MV-4-11 (cell line): ENCODE measurements at regions not wholly inside any gene's neighbourhood (a gene's known extent, or its start where the extent isn't known, plus 50 kb on each side); places are given as distances from the start of the nearest gene placed in this dataset.

ENCODE experiments used
- DNase-seq: peaks from one replicate; lab custom pipeline; 2025; lab: John Stamatoyannopoulos, UW

DNA sequence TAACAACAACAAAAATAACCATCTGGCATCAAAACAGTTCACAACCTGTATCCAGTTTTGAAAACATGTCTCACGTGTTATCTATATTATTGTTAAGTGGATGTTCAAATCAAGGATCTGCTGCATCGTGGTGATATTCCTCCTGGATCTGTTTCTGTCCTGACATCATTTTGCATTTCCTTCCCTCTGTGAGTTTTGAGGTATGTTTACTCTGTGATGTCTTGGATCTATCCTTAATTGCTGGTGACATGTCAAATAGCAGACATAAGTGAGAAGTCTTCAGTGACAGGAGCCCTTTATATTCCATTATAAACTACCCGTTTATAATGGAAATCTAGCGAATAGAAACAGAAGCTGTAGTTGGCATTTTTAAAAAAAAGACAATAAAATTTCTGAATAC, 381.8 kb upstream of the NOX3 start:
- DNase-seq = no peak

DNA sequence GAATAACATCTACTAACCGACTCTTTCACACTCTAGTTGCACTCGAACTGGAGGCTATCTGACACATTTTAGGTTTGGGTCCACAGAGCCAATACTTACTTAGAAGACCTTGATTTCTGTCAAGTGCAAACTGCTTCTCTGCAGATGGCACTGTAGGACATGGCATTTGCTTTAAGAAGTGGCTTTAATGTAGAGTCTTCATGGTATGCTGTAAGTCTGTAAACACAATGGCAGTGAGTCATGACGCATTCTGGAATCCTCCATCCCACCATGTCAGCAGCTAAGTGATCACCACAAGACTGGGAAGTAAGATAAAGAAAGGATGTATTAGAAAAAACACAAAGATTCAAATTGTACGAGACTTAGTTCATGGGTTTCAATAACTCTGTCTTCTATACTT, 377.0 kb upstream of the NOX3 start:
- peak; percentile 3 for DNase-seq

DNA sequence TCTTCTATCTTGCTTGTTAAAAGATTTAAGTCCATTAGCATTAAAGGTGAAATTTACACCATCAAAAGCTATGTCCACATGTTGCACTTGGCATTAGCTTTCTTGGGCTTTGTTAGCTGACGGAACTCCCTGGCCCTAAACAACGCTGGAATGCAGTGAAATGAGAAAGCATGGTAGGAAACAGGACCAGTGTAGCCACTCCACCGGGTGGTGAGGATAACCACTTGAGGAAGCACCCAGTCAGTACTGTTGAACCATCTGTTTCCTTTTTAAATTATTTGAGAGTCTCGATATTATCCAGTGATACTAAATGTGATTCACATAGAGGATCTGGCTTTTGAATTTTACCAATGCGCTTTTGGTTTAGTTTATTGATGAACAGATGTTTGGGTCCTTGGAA, 374.9 kb upstream of the NOX3 start:
- DNase-seq = no peak

DNA sequence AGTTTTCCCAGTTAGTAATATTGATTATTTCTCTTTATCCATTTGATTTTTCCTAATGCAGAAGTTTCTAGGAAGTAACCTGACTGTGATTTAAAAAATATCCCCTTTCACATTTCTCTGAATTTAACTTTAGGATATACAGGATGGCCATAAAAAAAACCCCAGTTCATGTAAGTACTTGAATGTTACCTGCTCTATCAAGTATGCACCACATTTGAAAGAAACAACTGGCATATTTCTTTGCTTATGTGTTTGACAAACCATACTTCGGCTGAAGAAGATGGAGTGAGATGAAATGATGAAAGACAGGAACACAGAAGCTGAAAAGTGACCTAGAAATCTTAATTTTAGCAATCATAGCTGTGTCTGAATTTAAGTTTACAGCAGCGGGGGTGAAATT, 374.0 kb upstream of the NOX3 start:
- DNase-seq = no peak

DNA sequence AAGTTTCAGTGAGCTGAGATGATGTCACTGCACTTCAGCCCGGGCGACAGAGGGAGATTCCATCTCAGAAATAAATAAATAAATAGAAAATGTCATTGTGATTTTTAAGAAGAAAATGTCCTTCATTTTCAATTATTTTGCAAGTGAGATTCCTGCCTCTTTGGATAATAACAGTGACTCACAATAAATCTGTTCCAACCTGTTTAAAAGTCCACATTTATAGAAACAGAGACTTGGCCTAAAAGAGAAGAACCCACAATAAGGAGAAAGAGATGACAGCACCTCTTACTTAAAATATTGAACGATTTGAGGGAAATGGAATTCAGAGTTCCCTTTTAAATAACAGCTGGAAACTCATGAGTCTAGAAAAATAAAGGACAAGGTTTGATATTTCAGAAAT, 373.4 kb upstream of the NOX3 start:
- DNase-seq = no peak

DNA sequence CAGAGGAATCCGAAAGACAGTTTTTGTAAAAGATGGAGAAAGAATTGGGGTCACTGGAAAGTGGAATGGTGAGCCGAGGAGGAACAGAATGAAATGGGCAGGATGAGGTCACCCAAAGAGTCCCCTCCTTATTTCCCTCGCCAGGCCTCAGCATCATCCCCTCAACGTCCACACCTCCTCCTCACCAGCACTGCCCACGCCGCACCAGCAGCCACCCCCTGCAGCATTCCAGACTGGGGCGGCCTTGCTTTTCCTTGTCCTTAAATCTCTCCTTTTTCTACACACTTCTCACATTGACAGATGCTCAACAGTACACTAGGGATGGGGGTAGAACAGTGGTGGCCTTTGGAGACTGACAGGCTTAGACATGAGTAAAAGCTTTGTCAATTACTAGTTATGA, 363.1 kb upstream of the NOX3 start:
- no peak for DNase-seq

DNA sequence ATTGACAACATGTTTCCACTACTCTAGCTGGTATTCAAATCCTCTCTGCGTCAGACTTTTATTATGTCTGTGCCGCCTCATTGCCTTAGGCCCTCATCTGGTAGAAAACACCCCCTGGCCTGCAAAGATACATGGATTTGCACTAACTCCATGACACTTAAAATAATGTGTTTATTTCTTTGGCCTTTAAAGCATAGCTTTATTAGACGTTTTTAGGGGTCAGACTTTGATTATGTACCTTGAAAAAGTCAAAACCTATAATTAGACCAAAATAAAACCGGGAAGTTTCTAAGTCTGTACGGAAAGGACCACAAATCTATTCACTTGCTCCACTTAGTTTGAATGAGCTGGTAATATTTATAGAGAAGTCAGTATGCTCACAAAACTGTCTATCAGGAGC, 357.9 kb upstream of the NOX3 start:
- DNase-seq = no peak

DNA sequence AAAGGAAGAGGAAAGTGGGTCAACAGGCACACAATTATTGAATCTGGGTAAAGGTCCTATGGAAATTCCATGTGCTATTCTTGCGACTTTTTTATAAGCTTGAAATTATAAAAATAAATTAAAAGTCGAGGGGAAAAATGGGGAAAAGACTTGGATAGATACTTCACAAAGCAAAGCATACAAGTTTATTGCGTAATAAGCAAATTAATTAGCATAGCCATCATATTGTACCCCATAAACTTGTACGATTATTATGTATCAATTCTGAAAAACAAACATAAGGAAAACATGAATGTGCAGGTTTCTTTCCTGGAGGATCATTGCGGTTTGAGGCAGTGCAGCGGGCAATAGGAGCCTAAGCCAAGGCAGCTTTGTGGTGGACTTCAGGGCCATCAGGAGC, 351.6 kb upstream of the NOX3 start:
- DNase-seq = no peak

DNA sequence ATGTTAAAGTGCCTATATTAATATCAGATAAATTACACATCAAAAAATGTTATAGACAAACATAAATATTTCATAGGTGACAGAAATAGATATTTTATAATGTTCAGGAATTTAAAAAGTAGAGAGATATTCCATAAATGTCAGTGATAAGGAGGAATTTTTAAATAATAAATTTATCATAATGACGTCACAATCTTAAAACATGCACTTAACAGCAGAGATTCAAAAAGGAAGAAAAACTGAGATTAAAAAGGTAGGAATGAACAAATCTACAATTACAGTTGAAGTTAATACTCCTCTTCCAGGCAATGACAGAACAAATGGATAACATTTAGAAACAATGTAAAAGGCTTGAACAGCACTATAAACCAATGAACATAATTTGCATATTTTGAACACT, 345.4 kb upstream of the NOX3 start:
- no peak for DNase-seq

DNA sequence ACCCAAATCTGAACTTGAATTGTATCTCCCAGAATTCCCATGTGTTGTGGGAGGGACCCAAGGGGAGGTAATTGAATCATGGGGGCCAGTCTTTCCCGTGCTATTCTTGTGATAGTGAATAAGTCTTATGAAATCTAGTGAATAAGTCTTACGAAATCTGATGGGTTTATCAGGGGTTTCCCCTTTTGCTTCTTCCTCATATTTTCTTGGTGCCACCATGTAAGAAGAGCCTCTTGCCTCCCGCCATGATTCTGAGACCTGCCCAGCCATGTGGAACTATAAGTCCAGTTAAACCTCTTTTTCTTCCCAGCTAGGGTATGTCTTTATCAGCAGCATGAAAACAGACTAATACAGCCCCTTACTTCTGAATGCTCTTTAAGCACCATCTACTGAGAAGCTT, 343.2 kb upstream of the NOX3 start:
- peak; percentile 83 for DNase-seq

DNA sequence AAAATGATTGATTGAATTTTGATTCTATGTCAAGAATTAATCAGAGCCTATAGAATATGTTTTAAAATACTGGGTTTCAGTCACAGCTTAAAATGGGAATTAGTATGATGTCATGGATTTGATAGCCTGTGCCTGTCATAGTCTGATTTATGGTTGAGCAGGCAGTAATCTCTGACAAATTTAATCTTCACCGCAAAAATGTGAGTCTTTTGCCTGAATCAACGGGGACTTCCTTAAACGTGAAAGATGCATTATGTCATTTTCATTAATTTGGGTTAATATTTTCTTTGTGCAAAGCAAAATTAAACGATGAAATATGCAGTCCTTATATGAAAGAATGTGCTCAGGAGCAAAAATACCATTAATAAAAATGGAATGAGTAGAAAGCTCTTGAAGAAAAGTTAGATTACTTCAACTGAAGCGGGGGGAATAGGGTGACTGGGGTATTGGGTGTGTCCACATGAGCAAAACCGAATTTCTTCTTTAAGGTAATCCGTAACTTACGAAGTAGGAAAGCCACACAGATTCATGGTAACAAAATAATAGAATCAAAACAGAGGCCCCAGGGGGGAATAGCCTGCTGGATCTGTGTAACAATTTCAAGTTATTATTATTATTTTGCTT, 339.6 kb upstream of the NOX3 start:
- DNase-seq = peak; percentile 50

DNA sequence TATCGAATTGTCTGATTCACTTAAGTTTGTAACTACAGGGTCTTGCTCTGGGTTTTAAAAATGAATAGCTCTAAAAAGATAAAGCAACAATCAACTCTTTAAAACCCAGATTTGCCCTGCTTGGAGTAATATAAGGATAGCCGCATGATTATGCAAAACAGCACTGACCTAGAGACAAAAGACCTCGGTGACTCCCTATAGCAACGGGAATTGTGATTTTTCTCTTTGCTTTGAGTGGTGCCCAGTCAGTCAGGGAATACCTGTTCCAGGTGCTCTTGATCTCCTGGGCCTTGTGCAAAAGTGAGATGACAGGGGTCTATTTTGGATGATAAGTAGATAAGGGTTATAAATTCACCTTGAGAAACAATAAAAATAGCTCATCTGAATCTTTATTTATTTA, 336.3 kb upstream of the NOX3 start:
- no peak for DNase-seq

DNA sequence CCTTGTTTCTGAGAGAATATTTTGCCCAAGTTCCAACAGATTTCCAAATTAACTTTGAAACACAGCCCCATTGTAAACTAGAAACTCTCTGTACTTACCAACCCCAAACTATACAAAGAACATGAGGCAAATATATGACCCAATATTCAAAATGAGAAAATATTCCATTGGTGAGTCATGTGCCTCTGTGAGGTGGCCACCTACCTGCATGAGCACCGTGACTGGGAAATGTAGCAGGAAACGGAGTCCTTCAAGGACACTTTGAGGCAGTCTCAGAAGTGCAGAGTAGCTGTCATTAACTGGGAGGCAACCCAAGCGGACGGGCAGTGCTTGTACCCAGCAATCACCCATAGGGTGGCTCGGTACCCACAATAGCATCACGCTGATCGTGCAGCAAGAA, 335.5 kb upstream of the NOX3 start:
- no peak for DNase-seq

DNA sequence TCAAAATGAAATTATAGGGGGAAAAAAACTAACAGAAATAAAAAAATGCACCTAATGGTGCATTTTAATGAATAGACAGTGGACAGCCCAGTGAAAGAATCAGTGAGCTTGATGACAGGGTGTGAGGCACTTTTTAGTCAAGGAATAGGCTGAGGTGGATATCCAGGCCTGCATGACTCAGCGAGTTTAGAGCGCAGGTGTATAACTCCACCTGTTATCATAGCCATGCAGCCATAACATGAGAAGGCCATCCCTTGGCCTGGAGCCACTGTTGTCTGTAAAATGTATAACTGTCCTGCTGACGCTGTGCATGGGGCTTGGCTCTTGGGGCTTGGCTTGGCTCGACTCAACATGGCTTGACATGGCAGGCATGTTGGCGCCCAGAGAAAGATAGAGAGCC, 331.5 kb upstream of the NOX3 start:
- no peak for DNase-seq

DNA sequence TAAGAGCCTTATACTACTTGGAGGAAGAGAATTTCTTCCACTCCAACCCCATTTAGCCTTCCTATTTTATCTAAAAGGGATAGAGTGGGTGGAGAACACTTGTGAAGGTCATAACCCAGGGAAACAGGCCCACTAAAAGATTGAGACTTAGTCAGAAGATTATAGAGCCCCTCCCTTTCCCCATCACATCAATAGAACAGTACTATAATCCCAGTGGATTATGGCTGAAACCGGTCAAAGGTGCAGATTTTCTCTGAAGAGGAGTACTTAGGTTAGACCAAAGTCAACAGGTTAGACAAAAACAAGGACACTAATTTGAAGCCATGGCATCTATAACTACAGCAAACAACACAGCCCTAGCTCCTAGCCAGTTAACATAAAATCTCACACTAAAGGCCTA, 330.9 kb upstream of the NOX3 start:
- DNase-seq = no peak

DNA sequence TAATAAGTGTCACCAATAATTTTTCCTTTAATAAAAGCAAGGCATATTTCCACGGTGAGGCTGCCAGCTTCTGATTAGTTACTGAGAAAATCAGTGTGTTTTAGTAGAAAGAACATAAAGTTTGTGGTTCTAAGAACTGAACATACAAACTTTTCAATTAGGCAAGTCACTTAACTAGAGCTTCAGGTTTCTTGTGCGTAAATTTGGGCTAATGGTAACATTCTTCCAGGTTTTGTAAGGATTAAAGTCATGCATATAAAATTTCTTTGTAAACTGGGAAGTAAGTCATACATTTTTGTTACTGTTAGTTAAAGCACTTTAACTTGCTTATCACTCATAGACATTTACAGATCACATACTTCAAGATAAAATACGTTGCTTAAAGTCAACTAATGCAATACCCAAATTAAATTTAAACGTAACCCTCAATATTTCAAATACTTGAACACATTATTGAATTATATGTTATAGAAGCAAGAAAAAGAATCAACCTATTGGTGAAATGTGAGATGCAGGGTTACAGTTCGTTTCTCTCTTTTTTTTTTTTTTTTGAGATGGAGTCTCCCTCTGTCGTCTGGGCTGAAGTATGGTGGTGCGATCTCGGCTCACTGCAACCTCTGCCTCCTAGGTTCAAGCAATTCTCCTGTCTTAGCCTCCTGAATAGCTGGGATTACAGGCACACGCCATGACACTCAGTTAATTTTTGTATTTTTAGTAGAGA, 327.3 kb upstream of the NOX3 start:
- no peak for DNase-seq

DNA sequence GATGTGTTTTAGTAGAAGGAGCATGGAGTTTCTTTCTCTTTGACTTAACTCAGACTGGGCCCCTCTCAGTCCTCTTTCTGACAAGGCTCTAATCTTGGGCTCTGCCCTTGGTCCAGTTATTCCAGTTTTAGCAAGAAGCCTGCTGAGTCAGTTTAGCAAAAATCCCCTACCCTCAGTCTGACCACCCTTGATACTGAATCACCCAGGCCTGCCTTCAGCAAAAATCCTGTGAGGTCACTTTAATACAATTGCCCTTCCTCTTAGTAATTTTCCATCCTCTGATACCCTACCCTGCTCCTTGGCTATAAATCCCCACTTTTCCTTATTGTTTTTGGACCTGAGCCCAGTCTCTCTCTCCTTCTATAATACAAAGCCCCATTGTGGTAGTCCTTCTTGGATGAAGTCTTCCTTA, 326.7 kb upstream of the NOX3 start:
- no peak for DNase-seq

DNA sequence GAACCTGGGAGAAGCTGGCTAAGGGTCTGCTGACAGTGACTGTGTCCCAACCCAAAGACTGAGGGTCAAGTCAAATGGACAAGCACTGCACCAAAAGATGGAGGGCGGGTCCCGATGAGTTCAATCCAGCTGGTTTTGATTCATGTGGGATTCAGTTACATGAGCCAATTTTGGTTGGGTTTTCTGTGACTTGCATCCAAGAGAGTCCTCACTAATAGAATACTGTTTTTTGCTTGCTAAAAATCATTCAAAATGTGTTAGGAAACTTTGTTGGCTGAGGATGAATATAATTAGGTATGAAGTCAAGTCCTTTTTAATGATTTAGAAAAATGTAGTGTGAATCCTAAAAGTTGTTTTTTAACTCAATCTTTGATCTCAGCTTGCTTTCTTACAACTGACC, 323.8 kb upstream of the NOX3 start:
- DNase-seq = no peak

DNA sequence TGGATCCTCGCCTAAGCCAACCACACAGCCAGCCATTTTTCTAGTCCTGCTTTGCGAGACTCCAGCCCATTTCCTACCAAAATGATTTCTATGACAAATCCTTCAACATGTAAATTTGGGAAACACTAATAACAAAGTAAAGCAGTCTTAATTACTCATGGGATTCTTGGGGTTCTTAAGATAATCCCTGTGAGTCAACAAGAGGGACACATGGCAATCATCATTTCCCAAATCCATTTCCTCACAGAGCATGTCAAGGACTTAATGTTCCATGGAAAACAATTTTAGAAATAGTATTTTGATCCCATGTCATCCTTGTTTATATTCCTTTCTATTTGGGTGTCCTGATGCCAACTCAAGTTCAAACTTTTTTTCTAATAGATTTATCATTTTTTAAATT, 322.7 kb upstream of the NOX3 start:
- no peak for DNase-seq

DNA sequence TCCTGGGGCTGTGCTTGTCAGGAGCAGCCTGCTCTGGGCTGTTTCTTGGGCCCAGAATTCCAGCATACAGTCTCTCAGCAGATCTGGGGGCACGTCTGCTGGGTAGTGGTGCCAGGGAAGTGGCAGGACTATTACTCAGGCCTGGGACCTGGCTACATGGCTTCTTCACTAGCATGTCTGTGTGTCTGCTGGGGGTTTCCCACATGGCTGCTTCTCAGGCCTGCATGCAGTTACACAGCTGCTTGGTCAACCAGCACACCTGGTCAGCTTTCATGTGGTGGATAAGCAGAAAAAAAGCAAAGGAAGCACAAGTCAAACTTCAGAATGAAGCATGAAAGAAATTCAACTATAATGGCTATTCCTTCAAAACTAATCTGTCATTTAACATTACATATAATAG, 316.2 kb upstream of the NOX3 start:
- no peak for DNase-seq

DNA sequence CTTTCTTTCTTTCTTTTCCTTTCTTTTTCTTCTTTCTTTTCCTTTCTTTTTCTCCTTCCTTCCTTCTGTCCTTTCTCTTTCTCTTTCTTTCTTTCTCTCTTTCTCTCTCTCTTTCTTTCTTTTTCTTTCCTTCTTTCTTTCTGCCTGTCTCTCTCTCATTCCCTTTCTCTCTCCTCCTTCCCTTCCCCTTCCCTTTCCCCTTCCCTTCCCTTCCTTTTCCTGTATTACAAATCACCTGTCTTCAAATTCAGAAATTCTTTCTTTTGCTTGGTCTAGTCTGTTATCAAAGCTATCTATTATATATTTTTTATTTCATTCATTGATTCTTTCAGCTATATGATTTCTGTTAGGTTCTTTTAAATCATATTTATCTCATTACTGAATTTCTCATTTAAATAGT, 315.2 kb upstream of the NOX3 start:
- DNase-seq = no peak

DNA sequence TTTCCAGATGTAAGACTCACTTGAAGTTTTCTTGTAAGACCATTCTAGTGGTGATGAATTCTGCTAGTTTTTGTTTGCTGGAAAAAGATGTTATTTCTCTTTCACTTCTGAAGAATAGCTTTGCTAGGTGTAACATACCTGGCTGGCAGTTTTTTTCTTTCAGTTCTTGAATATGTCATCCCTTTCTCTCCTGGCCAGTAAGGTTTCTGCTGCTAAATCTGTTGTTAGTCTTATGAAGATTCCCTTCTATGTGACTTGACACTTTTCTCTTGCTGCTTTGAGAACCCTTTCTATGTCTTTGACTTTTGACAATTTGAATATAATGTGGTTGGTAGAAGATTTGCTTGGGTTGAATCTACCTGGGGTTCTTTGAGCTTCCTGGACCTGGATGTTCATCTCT, 314.7 kb upstream of the NOX3 start:
- DNase-seq = no peak

DNA sequence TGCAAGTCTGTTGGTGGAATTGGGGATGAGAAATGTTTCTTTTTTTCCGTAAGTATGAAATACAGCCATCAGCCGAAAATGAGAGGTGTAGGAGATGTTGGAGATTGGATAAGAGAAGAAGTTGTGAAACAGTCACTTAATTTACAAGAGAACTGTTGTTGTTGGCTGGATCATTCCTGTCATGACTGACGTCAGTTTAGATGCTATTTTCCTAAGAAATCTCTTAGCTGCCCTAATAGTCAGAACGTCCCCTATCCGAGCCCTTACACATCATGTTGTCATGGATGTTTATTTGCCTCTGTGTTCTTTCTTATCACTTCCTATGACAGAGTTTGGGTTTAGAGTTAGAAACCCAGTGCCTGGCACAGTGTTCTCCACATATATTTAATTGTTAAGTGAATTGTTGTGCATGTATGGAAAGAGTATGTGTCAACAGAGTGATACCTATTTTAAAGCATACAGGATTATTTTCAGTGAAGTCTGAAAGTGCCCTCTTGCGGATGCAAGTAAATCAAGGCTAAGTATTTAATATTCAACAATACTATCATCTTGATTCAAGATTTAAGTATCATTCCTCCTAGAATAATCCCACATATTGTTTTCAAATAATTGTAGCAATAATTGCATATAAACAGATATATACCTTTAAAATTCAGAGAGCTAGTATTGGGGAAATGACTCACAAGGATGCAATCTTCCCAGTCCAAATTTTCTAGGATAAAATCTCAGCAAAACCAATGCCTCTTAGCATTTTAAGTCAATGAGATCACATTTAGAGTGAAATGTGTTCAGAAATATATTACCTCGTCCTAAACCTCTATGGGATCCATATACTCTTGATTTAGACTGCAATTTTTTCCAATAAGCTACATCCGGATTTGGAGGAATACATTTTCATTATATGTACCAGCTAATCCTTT, 309.9 kb upstream of the NOX3 start:
- no peak for DNase-seq
